ENCODE measurements at regions not wholly inside any gene's neighbourhood (a gene's known extent, or its start where the extent isn't known, plus 50 kb on each side); places are given as distances from the start of the nearest gene placed in this dataset.

DNA sequence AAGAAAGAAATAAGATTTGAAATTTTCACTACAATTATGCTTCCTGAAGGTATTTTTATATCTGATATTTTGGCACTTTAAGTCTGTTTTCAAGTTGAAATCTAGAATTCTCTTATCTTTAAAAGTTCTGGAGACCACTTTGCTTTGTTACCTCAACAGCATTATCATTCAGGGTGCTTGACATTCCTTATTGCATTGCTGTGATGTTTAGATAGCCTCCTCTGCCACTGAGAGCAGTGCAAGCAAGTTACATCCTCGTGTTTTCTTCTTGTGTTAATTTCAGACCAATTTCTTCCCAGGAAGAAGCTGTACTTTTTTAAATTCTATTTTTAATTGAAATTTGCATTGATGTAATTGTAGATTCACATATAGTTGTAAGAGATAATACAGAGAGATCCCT lies 333.9 kb upstream of the KIRREL3 start:
- ATAC-seq = no peak
- no peak for TF ChIP-seq ZC3H10 (CRISPR knock-in tag; IDR thresholded peaks at IDR 0.05)
- TF ChIP-seq, protein P1, sequence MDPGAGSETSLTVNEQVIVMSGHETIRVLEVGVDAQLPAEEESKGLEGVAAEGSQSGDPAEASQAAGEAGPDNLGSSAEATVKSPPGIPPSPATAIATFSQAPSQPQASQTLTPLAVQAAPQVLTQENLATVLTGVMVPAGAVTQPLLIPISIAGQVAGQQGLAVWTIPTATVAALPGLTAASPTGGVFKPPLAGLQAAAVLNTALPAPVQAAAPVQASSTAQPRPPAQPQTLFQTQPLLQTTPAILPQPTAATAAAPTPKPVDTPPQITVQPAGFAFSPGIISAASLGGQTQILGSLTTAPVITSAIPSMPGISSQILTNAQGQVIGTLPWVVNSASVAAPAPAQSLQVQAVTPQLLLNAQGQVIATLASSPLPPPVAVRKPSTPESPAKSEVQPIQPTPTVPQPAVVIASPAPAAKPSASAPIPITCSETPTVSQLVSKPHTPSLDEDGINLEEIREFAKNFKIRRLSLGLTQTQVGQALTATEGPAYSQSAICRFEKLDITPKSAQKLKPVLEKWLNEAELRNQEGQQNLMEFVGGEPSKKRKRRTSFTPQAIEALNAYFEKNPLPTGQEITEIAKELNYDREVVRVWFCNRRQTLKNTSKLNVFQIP (CRISPR knock-in tag; IDR thresholded peaks at IDR 0.05; ENCODE audit: borderline replicate concordance, low read depth) = no peak
- no peak for TF ChIP-seq TSHZ2 (CRISPR knock-in tag; IDR thresholded peaks at IDR 0.05)
- no peak for TF ChIP-seq GLIS3 (CRISPR knock-in tag; IDR thresholded peaks at IDR 0.05)
- no peak for TF ChIP-seq ISL1 (CRISPR knock-in tag; IDR thresholded peaks at IDR 0.05)
- TF ChIP-seq, protein P2, sequence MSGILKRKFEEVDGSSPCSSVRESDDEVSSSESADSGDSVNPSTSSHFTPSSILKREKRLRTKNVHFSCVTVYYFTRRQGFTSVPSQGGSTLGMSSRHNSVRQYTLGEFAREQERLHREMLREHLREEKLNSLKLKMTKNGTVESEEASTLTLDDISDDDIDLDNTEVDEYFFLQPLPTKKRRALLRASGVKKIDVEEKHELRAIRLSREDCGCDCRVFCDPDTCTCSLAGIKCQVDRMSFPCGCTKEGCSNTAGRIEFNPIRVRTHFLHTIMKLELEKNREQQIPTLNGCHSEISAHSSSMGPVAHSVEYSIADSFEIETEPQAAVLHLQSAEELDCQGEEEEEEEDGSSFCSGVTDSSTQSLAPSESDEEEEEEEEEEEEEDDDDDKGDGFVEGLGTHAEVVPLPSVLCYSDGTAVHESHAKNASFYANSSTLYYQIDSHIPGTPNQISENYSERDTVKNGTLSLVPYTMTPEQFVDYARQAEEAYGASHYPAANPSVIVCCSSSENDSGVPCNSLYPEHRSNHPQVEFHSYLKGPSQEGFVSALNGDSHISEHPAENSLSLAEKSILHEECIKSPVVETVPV (CRISPR knock-in tag; IDR thresholded peaks at IDR 0.05) = no peak
- no peak for TF ChIP-seq ZFP3 (CRISPR knock-in tag; IDR thresholded peaks at IDR 0.05)

DNA sequence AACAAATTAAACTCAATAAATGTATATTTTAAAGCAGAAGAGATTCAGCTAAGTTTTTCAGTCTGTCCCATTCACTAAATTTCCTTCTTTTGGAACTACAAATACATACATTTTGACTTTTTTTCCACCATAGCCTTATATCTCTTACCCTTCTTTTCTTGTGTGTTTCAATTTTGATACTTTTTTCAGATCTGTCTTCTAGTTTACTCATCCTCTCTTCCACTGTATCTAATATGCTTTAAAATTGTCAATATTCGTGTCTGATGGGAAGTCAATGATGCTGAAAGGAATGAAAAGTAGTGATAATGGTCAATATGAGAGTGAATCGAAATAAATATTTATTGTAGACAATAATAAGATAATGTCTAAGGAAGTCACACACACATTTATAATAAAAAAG lies 332.3 kb upstream of the KIRREL3 start:
- TF ChIP-seq BACH2 (CRISPR knock-in tag; IDR thresholded peaks at IDR 0.05; ENCODE audit: borderline replicate concordance) (no peak), ZFP30 (CRISPR knock-in tag; IDR thresholded peaks at IDR 0.05) (peak; percentile 92)
- no peak for ATAC-seq

GRCh38 chr11:127330044-127330443 lies 329.5 kb upstream of the KIRREL3 start:
- ATAC-seq = no peak
- TF ChIP-seq, protein P3, sequence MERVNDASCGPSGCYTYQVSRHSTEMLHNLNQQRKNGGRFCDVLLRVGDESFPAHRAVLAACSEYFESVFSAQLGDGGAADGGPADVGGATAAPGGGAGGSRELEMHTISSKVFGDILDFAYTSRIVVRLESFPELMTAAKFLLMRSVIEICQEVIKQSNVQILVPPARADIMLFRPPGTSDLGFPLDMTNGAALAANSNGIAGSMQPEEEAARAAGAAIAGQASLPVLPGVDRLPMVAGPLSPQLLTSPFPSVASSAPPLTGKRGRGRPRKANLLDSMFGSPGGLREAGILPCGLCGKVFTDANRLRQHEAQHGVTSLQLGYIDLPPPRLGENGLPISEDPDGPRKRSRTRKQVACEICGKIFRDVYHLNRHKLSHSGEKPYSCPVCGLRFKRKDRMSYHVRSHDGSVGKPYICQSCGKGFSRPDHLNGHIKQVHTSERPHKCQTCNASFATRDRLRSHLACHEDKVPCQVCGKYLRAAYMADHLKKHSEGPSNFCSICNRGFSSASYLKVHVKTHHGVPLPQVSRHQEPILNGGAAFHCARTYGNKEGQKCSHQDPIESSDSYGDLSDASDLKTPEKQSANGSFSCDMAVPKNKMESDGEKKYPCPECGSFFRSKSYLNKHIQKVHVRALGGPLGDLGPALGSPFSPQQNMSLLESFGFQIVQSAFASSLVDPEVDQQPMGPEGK (CRISPR knock-in tag; IDR thresholded peaks at IDR 0.05; ENCODE audit: borderline replicate concordance) = no peak
- TF ChIP-seq TOX (CRISPR knock-in tag; IDR thresholded peaks at IDR 0.05; ENCODE audit: borderline replicate concordance) (no peak), CSDC2 (CRISPR knock-in tag; IDR thresholded peaks at IDR 0.05) (no peak), GLIS3 (CRISPR knock-in tag; IDR thresholded peaks at IDR 0.05) (no peak), ISL1 (CRISPR knock-in tag; IDR thresholded peaks at IDR 0.05) (no peak), TSHZ2 (CRISPR knock-in tag; IDR thresholded peaks at IDR 0.05) (no peak), RARB (CRISPR knock-in tag; IDR thresholded peaks at IDR 0.05) (no peak)
- TF ChIP-seq, protein P1 (CRISPR knock-in tag; IDR thresholded peaks at IDR 0.05; ENCODE audit: borderline replicate concordance, low read depth) = no peak

DNA sequence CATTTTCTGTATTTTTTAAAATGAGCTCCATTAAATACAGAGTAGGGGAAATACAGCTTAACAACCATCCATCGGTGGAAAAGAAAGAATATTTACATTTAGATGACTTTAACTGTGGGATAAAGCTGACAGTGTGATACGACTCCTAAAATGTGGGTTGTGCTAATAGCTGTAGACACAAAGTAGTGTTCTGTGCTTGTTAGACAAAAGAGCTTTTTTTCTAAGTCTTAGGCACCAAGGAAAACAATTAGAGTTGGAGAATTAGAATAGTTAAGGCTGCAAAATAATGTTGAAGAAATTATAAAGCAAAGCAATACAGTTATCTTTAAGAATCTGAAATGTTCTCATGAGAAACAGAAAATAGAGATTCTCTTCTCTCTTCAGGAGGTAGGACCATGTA lies 307.7 kb upstream of the KIRREL3 start:
- no peak for ATAC-seq
- TF ChIP-seq PPARA (CRISPR knock-in tag; IDR thresholded peaks at IDR 0.05; ENCODE audit: borderline replicate concordance) (no peak), GLIS3 (CRISPR knock-in tag; IDR thresholded peaks at IDR 0.05) (no peak), OSR1 (CRISPR knock-in tag; IDR thresholded peaks at IDR 0.05) (no peak), TCF4 (CRISPR knock-in tag; IDR thresholded peaks at IDR 0.05; ENCODE audit: borderline replicate concordance) (no peak), RARB (CRISPR knock-in tag; IDR thresholded peaks at IDR 0.05) (no peak), ESRRG (CRISPR knock-in tag; IDR thresholded peaks at IDR 0.05) (no peak), TSHZ2 (CRISPR knock-in tag; IDR thresholded peaks at IDR 0.05) (no peak)
- TF ChIP-seq, protein P3 (CRISPR knock-in tag; IDR thresholded peaks at IDR 0.05; ENCODE audit: borderline replicate concordance) = no peak
